ENCODE measurements at regions not wholly inside any gene's neighbourhood (a gene's known extent, or its start where the extent isn't known, plus 50 kb on each side); places are given as distances from the start of the nearest gene placed in this dataset.
"Not testable (repeated sequence)": the region's sequence is repeated elsewhere in the genome, so short reads cannot be mapped to it uniquely, and the experiment has no call there.

DNA sequence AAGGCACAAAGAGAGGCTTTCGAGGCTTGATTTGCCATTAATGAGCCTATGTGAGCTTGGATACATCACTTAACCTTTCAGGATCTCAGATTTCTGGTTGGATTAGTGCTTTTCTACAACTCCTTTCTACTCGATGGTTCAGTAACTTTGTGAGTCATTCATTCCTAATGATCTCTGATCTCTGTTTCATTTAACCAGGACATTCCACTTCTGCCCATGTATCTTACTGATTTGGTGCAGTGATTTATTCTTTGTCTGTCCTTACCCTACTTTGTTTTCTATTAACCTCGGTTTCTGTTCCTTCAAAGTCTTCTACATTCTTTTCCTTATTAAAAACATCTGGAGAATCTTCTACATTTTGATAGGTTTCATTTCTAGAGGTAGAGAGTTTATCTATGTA lies 94.6 kb upstream of the ZBTB18 start:
- no peak overlapping the region for H3K56ac ChIP-seq (ENCODE audit: insufficient read length, low read depth, low read length)
- Mint-ChIP-seq H3K4me3 (no peak overlapping the region), H3K4me1 (peaks cover 10 to 21% of the 10 kb centered on the region in 2 experiments), H3K36me3 (ENCODE audit: insufficient read depth in 1 of 3, low read depth in 3 of 3) (no peaks in the 10 kb centered on the region), H3K27me3 (ENCODE audit: low read depth) (no peaks in the 10 kb centered on the region), H3K9me3 (no peaks in the 10 kb centered on the region), H3K27ac (no peak overlapping the region)
- no peak overlapping the region for H3K14ac ChIP-seq (ENCODE audit: insufficient read depth, low read length)
- H4K20me1 ChIP-seq (ENCODE audit: control insufficient read depth, insufficient read depth, insufficient read length), result no peaks in the 10 kb centered on the region
- H3T11ph ChIP-seq (ENCODE audit: low read length), result no peak overlapping the region
- no peak overlapping the region for H2AFZ ChIP-seq (ENCODE audit: low read length)
- no peak overlapping the region for H2AK5ac ChIP-seq (ENCODE audit: insufficient read length, low read length)
- no peak overlapping the region for H3K23ac ChIP-seq (ENCODE audit: insufficient read length, low read depth, low read length)
- H3K79me1 ChIP-seq (ENCODE audit: insufficient read depth, low read depth, low read length, poor library complexity, severe bottlenecking), result no peaks in the 10 kb centered on the region
- no peaks in the 10 kb centered on the region for H3K9me3 ChIP-seq (ENCODE audit: control insufficient read depth, low read depth, low read length)
- no peaks in the 10 kb centered on the region for H3K23me2 ChIP-seq (ENCODE audit: insufficient read length, low read depth, low read length, poor library complexity, severe bottlenecking)
- no peak overlapping the region for H2BK20ac ChIP-seq (ENCODE audit: low read depth, low read length, poor library complexity, severe bottlenecking)
- H4K5ac ChIP-seq (ENCODE audit: insufficient read length, low read depth, low read length), result no peak overlapping the region
- no peak overlapping the region for H2BK5ac ChIP-seq (ENCODE audit: insufficient read length, low read length)
- no peaks in the 10 kb centered on the region for H3K4me1 ChIP-seq (ENCODE audit: insufficient read depth, low read length)
- H3K27me3 ChIP-seq (ENCODE audit: insufficient read depth, low read length), result no peaks in the 10 kb centered on the region
- H2BK15ac ChIP-seq (ENCODE audit: low read depth, low read length), result no peak overlapping the region
- DNase-seq, result no peak
- no peak overlapping the region for H3K4me2 ChIP-seq (ENCODE audit: insufficient read depth, insufficient read length, low read length)
- H3K9ac ChIP-seq (ENCODE audit: extremely low read depth, insufficient read length, low read length), result no peak overlapping the region
- no peak overlapping the region for H3K4ac ChIP-seq (ENCODE audit: low read depth, low read length)
- H3K18ac ChIP-seq (ENCODE audit: insufficient read length, low read depth, low read length), result no peak overlapping the region
- H3K27ac ChIP-seq (ENCODE audit: insufficient read length, low read depth, low read length), result no peak overlapping the region
- no peak overlapping the region for H4K8ac ChIP-seq (replicated peaks; ENCODE audit: insufficient read length, low read depth, low read length)
- H2BK12ac ChIP-seq (ENCODE audit: insufficient read length, low read depth, low read length), result no peak overlapping the region
- TF ChIP-seq, protein P1, sequence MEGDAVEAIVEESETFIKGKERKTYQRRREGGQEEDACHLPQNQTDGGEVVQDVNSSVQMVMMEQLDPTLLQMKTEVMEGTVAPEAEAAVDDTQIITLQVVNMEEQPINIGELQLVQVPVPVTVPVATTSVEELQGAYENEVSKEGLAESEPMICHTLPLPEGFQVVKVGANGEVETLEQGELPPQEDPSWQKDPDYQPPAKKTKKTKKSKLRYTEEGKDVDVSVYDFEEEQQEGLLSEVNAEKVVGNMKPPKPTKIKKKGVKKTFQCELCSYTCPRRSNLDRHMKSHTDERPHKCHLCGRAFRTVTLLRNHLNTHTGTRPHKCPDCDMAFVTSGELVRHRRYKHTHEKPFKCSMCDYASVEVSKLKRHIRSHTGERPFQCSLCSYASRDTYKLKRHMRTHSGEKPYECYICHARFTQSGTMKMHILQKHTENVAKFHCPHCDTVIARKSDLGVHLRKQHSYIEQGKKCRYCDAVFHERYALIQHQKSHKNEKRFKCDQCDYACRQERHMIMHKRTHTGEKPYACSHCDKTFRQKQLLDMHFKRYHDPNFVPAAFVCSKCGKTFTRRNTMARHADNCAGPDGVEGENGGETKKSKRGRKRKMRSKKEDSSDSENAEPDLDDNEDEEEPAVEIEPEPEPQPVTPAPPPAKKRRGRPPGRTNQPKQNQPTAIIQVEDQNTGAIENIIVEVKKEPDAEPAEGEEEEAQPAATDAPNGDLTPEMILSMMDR (conservative IDR thresholded peaks at IDR 0.05), result no peak
- no peaks in the 10 kb centered on the region for H3K79me2 ChIP-seq (ENCODE audit: insufficient read depth, low read length)
- H4K91ac ChIP-seq (ENCODE audit: insufficient read length, low read depth, low read length), result no peak overlapping the region
- no CpG with 5 or more reads among the region's 3 CpGs for WGBS (ENCODE audit: extremely low coverage, insufficient read length, low lambda C conversion rate)
- H2BK120ac ChIP-seq (ENCODE audit: low read depth, low read length, poor library complexity, severe bottlenecking), result no peak overlapping the region

DNA sequence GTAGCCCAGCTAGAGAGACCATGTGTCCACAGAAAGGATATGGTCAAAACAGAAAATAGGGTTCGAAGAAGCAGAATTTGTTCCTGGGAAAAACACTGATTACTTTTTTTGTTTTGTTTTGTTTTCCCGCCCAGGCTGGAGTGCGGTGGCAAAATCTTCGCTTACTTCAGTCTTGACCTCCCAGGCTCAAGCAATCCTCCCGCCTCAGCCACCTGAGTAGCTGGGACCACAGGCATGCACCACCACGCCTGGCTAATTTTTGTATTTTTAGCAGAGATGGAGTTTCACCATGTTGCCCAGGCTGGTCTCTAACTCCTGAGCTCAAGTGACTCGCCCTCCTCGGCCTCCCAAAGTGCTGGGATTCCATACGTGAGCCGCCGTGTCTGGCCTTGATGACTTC lies 99.9 kb upstream of the ZBTB18 start:
- not testable (repeated sequence) for H4K8ac ChIP-seq (replicated peaks; ENCODE audit: insufficient read length, low read depth, low read length); H3K9ac ChIP-seq (ENCODE audit: extremely low read depth, insufficient read length, low read length); H3K4me2 ChIP-seq (ENCODE audit: insufficient read depth, insufficient read length, low read length); H3K79me1 ChIP-seq (ENCODE audit: insufficient read depth, low read depth, low read length, poor library complexity, severe bottlenecking); H3K4me3 Mint-ChIP-seq; H3K23me2 ChIP-seq (ENCODE audit: insufficient read length, low read depth, low read length, poor library complexity, severe bottlenecking); H4K20me1 ChIP-seq (ENCODE audit: control insufficient read depth, insufficient read depth, insufficient read length); H3K79me2 ChIP-seq (ENCODE audit: insufficient read depth, low read length); H3K27me3 ChIP-seq (ENCODE audit: insufficient read depth, low read length); H2BK20ac ChIP-seq (ENCODE audit: low read depth, low read length, poor library complexity, severe bottlenecking); H3K4me1 ChIP-seq (ENCODE audit: insufficient read depth, low read length); H4K91ac ChIP-seq (ENCODE audit: insufficient read length, low read depth, low read length); H3K36me3 Mint-ChIP-seq (ENCODE audit: insufficient read depth in 1 of 3, low read depth in 3 of 3); H3K18ac ChIP-seq (ENCODE audit: insufficient read length, low read depth, low read length); H2BK15ac ChIP-seq (ENCODE audit: low read depth, low read length); H2AK5ac ChIP-seq (ENCODE audit: insufficient read length, low read length); H4K5ac ChIP-seq (ENCODE audit: insufficient read length, low read depth, low read length); H2BK5ac ChIP-seq (ENCODE audit: insufficient read length, low read length); H2AFZ ChIP-seq (ENCODE audit: low read length); H3K27ac ChIP-seq (ENCODE audit: insufficient read length, low read depth, low read length); H3K14ac ChIP-seq (ENCODE audit: insufficient read depth, low read length); H2BK120ac ChIP-seq (ENCODE audit: low read depth, low read length, poor library complexity, severe bottlenecking); H3K4ac ChIP-seq (ENCODE audit: low read depth, low read length); H3T11ph ChIP-seq (ENCODE audit: low read length); DNase-seq; H3K9me3 ChIP-seq (ENCODE audit: control insufficient read depth, low read depth, low read length); H3K9me3 Mint-ChIP-seq; H2BK12ac ChIP-seq (ENCODE audit: insufficient read length, low read depth, low read length); H3K27ac Mint-ChIP-seq; H3K56ac ChIP-seq (ENCODE audit: insufficient read length, low read depth, low read length); H3K23ac ChIP-seq (ENCODE audit: insufficient read length, low read depth, low read length)
- Mint-ChIP-seq H3K27me3 (ENCODE audit: low read depth) (peaks cover 22% of the 10 kb centered on the region), H3K4me1 (peaks cover 15 to 19% of the 10 kb centered on the region in 2 experiments)
- no CpG with 5 or more reads among the region's 11 CpGs for WGBS (ENCODE audit: extremely low coverage, insufficient read length, low lambda C conversion rate)

Measured in H9 (cell line).